ENCODE measurements at regions not wholly inside any gene's neighbourhood (a gene's known extent, or its start where the extent isn't known, plus 50 kb on each side); places are given as distances from the start of the nearest gene placed in this dataset.

GRCh38 chr11:70743941-70744351 is 345.6 kb downstream of the CTTN start:
- H3K36me3 ChIP-seq (ENCODE audit: insufficient read depth, low read length) = no peaks in the 10 kb centered on the region
- no peak overlapping the region for H3K4me3 ChIP-seq (ENCODE audit: insufficient read depth, low read length)
- no peak overlapping the region for H3K4me2 ChIP-seq (ENCODE audit: insufficient read depth, low read length)
- peaks cover 10% of the 10 kb centered on the region for H3K27me3 ChIP-seq (ENCODE audit: insufficient read depth, low read length)
- no peaks in the 10 kb centered on the region for H3K9me3 ChIP-seq (ENCODE audit: low read depth, low read length)
- peaks cover 3% of the 10 kb centered on the region for H4K20me1 ChIP-seq (ENCODE audit: insufficient read depth, low read length)
- peak; percentile 72 for DNase-seq (ENCODE audit: insufficient read length, low spot score, missing footprints)
- TF ChIP-seq, protein P1, sequence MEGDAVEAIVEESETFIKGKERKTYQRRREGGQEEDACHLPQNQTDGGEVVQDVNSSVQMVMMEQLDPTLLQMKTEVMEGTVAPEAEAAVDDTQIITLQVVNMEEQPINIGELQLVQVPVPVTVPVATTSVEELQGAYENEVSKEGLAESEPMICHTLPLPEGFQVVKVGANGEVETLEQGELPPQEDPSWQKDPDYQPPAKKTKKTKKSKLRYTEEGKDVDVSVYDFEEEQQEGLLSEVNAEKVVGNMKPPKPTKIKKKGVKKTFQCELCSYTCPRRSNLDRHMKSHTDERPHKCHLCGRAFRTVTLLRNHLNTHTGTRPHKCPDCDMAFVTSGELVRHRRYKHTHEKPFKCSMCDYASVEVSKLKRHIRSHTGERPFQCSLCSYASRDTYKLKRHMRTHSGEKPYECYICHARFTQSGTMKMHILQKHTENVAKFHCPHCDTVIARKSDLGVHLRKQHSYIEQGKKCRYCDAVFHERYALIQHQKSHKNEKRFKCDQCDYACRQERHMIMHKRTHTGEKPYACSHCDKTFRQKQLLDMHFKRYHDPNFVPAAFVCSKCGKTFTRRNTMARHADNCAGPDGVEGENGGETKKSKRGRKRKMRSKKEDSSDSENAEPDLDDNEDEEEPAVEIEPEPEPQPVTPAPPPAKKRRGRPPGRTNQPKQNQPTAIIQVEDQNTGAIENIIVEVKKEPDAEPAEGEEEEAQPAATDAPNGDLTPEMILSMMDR (IDR thresholded peaks at IDR 0.05; ENCODE audit: extremely low read depth, low read depth, low read length) = no peak
- H2AFZ ChIP-seq (ENCODE audit: low read length) = no peak overlapping the region
- no peaks in the 10 kb centered on the region for H3K4me1 ChIP-seq (ENCODE audit: insufficient read depth, low read length)
- no peak overlapping the region for H3K27ac ChIP-seq (ENCODE audit: low read depth, low read length)
- no peaks in the 10 kb centered on the region for H3K79me2 ChIP-seq (ENCODE audit: insufficient read depth, low read length)

DNA sequence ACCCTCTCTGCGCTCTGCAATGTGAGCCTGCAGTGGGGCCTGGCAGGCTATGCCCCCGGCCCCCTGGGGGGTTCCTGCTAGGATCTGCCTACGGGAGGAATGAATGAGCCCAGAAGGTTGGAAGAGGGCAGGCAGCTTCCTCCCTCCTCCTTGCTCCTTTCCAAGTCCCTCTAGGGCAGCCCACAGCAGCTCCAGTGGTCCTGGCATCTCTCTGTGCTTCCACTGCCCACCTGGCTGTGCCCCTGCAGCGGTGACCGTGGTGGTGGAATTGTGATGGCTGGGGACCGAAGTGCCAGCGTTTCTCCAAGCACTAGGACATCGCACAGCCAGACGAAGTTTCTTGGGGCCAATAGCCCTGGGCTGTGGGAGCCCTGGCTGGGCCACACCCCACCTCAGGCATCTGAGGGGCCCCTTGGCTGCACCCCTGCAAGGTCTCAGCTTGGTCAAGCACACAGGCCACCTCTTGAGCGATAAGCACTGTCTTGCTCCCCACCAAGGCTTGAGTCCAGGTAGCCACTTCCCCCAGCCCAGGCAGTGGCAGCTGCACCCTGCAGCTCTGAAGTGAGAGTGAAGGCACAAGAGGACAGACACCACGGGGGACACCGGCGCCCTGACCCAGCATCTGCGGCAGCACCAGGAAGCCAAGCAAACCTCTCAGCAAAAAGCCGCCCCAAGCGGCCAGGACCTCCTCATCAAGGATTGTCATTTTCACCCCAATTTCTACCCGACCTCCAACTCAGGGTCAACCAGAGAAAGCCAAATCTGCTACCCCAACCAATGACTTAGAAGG is 346.3 kb downstream of the CTTN start:
- Histone ChIP-seq H3K27ac (ENCODE audit: low read depth, low read length) (no peak overlapping the region), H3K79me2 (ENCODE audit: insufficient read depth, low read length) (no peaks in the 10 kb centered on the region), H3K36me3 (ENCODE audit: insufficient read depth, low read length) (no peaks in the 10 kb centered on the region), H3K4me3 (ENCODE audit: insufficient read depth, low read length) (no peak overlapping the region), H3K4me1 (ENCODE audit: insufficient read depth, low read length) (no peaks in the 10 kb centered on the region), H3K9me3 (ENCODE audit: low read depth, low read length) (no peaks in the 10 kb centered on the region), H2AFZ (ENCODE audit: low read length) (no peak overlapping the region), H3K4me2 (ENCODE audit: insufficient read depth, low read length) (no peak overlapping the region), H4K20me1 (ENCODE audit: insufficient read depth, low read length) (peaks cover 3% of the 10 kb centered on the region), H3K27me3 (ENCODE audit: insufficient read depth, low read length) (peaks cover 13% of the 10 kb centered on the region)
- TF ChIP-seq, protein P1 (IDR thresholded peaks at IDR 0.05; ENCODE audit: extremely low read depth, low read depth, low read length) = no peak
- DNase-seq (ENCODE audit: insufficient read length, low spot score, missing footprints) = peak; percentile 60

DNA sequence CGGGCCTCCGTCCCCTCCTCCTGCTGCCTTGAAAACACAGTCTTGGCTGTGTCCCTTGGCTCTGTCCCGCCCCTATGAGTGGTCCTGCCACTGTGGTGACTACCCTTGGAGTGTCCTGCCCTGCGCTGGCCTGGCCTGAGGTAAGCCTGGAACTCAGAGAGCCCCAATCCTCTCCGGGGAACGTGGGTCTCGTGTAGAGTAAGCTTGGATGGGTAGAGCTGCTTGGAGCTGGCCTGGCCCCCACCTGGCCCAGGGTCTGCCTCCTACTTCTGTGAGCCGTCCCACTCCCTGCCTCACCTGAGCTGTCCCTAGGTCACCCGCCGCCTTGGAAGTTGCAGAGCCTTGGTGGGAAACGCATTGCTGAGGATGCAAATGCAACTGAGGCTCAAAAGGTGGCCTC is 347.1 kb downstream of the CTTN start:
- H4K20me1 ChIP-seq (ENCODE audit: insufficient read depth, low read length) = peaks cover 3% of the 10 kb centered on the region
- no peak overlapping the region for H3K27ac ChIP-seq (ENCODE audit: low read depth, low read length)
- H3K4me1 ChIP-seq (ENCODE audit: insufficient read depth, low read length) = no peaks in the 10 kb centered on the region
- peaks cover 5% of the 10 kb centered on the region for H3K9me3 ChIP-seq (ENCODE audit: low read depth, low read length)
- H3K4me3 ChIP-seq (ENCODE audit: insufficient read depth, low read length) = no peak overlapping the region
- H3K79me2 ChIP-seq (ENCODE audit: insufficient read depth, low read length) = no peaks in the 10 kb centered on the region
- peaks cover 13% of the 10 kb centered on the region for H3K27me3 ChIP-seq (ENCODE audit: insufficient read depth, low read length)
- H2AFZ ChIP-seq (ENCODE audit: low read length) = no peak overlapping the region
- TF ChIP-seq, protein P1 (IDR thresholded peaks at IDR 0.05; ENCODE audit: extremely low read depth, low read depth, low read length) = no peak
- H3K36me3 ChIP-seq (ENCODE audit: insufficient read depth, low read length) = no peaks in the 10 kb centered on the region
- no peak overlapping the region for H3K4me2 ChIP-seq (ENCODE audit: insufficient read depth, low read length)
- peak; percentile 66 for DNase-seq (ENCODE audit: insufficient read length, low spot score, missing footprints)

DNA sequence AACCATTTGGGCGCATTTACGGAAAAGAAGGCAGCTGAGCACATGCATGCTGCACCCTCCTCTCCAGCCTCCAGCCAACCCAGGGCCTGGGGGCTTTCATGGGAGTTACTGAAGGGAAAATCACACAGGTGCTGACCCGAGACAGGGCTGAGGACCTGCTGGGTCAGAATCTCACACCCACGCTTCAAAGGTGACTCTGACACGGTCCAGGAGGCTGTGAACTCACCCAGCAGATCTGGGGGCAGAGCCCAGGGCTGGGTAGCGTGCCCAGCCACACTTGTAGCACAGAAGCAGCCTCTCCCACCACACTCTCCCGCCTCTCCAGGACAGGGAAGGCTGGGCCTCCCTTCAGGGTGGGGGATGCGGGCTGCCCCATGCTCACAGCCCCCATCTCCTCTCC is 347.6 kb downstream of the CTTN start:
- H4K20me1 ChIP-seq (ENCODE audit: insufficient read depth, low read length) = peaks cover 3% of the 10 kb centered on the region
- H2AFZ ChIP-seq (ENCODE audit: low read length) = no peak overlapping the region
- no peak overlapping the region for H3K4me2 ChIP-seq (ENCODE audit: insufficient read depth, low read length)
- no peak overlapping the region for H3K4me3 ChIP-seq (ENCODE audit: insufficient read depth, low read length)
- no peak overlapping the region for H3K27ac ChIP-seq (ENCODE audit: low read depth, low read length)
- H3K36me3 ChIP-seq (ENCODE audit: insufficient read depth, low read length) = no peaks in the 10 kb centered on the region
- TF ChIP-seq, protein P1 (IDR thresholded peaks at IDR 0.05; ENCODE audit: extremely low read depth, low read depth, low read length) = no peak
- H3K4me1 ChIP-seq (ENCODE audit: insufficient read depth, low read length) = no peaks in the 10 kb centered on the region
- peaks cover 13% of the 10 kb centered on the region for H3K27me3 ChIP-seq (ENCODE audit: insufficient read depth, low read length)
- no peaks in the 10 kb centered on the region for H3K79me2 ChIP-seq (ENCODE audit: insufficient read depth, low read length)
- no peak for DNase-seq (ENCODE audit: insufficient read length, low spot score, missing footprints)
- peaks cover 9% of the 10 kb centered on the region for H3K9me3 ChIP-seq (ENCODE audit: low read depth, low read length)

All from osteoblast (primary cell).